H1 (cell line): ENCODE measurements at regions not wholly inside any gene's neighbourhood (a gene's known extent, or its start where the extent isn't known, plus 50 kb on each side); places are given as distances from the start of the nearest gene placed in this dataset.

Experiments used
- CTCF ChIA-PET: fragments of 300-600 bp; sonication (Branson Sonifier 250); formaldehyde crosslinking; loops from one replicate; lab custom pipeline; 2021; ENCODE audit not compliant: partially characterized antibody; lab: Charles Lee
- POLR2A ChIA-PET: fragments of 300-600 bp; sonication (Branson Sonifier 250); formaldehyde crosslinking; loops from one replicate; lab custom pipeline; 2021; ENCODE audit warnings: inconsistent platforms; ENCODE audit not compliant: partially characterized antibody; lab: Charles Lee
- DNase-seq, 2 experiments: peaks; one replicate each; pipeline versions ENCODE4 v3.0.0 to v3.0.0-alpha.2; 2010 to 2022; ENCODE audit warnings: low spot score in 2 of 2, low read depth in 1 of 2, mixed read lengths in 1 of 2
- FAIRE-seq: peaks from 2 replicates; lab custom pipeline; 2011; peaks lifted over from hg19 to GRCh38; lab: Jason Lieb, UNC
- H2AFZ ChIP-seq: 2 replicates; pipeline ENCODE4 v1.8.1; 2012; ENCODE audit warnings: low read length, inconsistent platforms
- H2AK5ac ChIP-seq: 2 replicates; pipeline ENCODE4 v1.6.1; 2013; ENCODE audit warnings: low read depth, low read length
- H2BK120ac ChIP-seq: replicated peaks from 2 replicates; pipeline ENCODE3; 2013; ENCODE audit warnings: low read depth, low read length, inconsistent platforms
- H2BK12ac ChIP-seq: 2 replicates; pipeline ENCODE4 v1.6.1; 2013; ENCODE audit warnings: low read depth, low read length
- H2BK15ac ChIP-seq: 2 replicates; pipeline ENCODE4 v1.6.1; 2013; ENCODE audit warnings: low read length
- H2BK20ac ChIP-seq: 2 replicates; pipeline ENCODE4 v1.6.1; 2013; ENCODE audit warnings: low read length
- H2BK5ac ChIP-seq: 2 replicates; pipeline ENCODE4 v1.6.1; 2013; ENCODE audit warnings: low read depth, low read length
- H3K14ac ChIP-seq: 2 replicates; pipeline ENCODE4 v1.6.1; 2013; ENCODE audit warnings: inconsistent platforms; ENCODE audit not compliant: insufficient read length
- H3K18ac ChIP-seq: 2 replicates; pipeline ENCODE4 v1.6.1; 2013; ENCODE audit warnings: low read length; ENCODE audit errors: extremely low read depth
- H3K23ac ChIP-seq: 2 replicates; pipeline ENCODE4 v1.6.1; 2013; ENCODE audit warnings: inconsistent platforms; ENCODE audit not compliant: insufficient read length
- H3K23me2 ChIP-seq: 2 replicates; pipeline ENCODE4 v1.6.1; 2013; ENCODE audit warnings: low read depth, low read length
- H3K27ac ChIP-seq: 2 replicates; pipeline ENCODE4 v1.6.1; 2011; ENCODE audit warnings: low read depth, low read length, inconsistent platforms
- H3K27me3 ChIP-seq, 4 experiments: replicated peaks in 1 of 4; 1 replicate in 1 of 4; 2 replicates in 3 of 4; pipeline versions ENCODE4 v1.6.1 to v1.8.1; 2011 to 2013; ENCODE audit warnings: low read length in 3 of 4, mild to moderate bottlenecking in 3 of 4, inconsistent platforms in 2 of 4, mixed read lengths in 2 of 4, moderate library complexity in 1 of 4; ENCODE audit not compliant: control insufficient read depth in 3 of 4, insufficient read depth in 3 of 4; ENCODE audit errors: extremely low read depth in 1 of 4
- H3K36me3 ChIP-seq, 4 experiments: 2 replicates each; pipeline versions ENCODE4 v1.6.1 to v1.8.1; 2011 to 2013; ENCODE audit warnings: mild to moderate bottlenecking in 4 of 4, low read length in 3 of 4, moderate library complexity in 2 of 4, control low read depth in 1 of 4, inconsistent platforms in 1 of 4; ENCODE audit not compliant: insufficient read depth in 4 of 4, control insufficient read depth in 2 of 4
- H3K4ac ChIP-seq: replicated peaks from 2 replicates; pipeline ENCODE3; 2013; ENCODE audit warnings: low read length, low read depth, mixed read lengths, inconsistent platforms; ENCODE audit not compliant: insufficient read length
- H3K4me1 ChIP-seq, 4 experiments: replicated peaks in 1 of 4; 1 replicate in 1 of 4; 2 replicates in 3 of 4; pipeline versions ENCODE4 v1.6.1 to v1.8.1; 2011 to 2013; ENCODE audit warnings: low read length in 3 of 4, inconsistent platforms in 2 of 4, mixed read lengths in 1 of 4; ENCODE audit not compliant: insufficient read depth in 4 of 4, control insufficient read depth in 3 of 4
- H3K4me2 ChIP-seq, 2 experiments: 2 replicates each; pipeline versions ENCODE4 v1.6.1 to v1.8.1; 2011 to 2013; ENCODE audit warnings: low read depth in 2 of 2, low read length in 2 of 2, control low read depth in 1 of 2, inconsistent platforms in 1 of 2, mild to moderate bottlenecking in 1 of 2; ENCODE audit not compliant: insufficient read depth in 1 of 2
- H3K4me3 ChIP-seq, 4 experiments: fragments of 200-600, 300-600 bp in 1 of 4; sonication (generic), shearing (Covaris generic), sonication (Bioruptor Twin) in 1 of 4; 2 replicates each; pipeline versions ENCODE4 v1.5.1 to v1.8.1; 2011 to 2016; ENCODE audit warnings: low read length in 4 of 4, low read depth in 3 of 4, control low read depth in 2 of 4, inconsistent platforms in 2 of 4, mild to moderate bottlenecking in 2 of 4, mixed read lengths in 1 of 4, moderate library complexity in 1 of 4; ENCODE audit not compliant: insufficient read depth in 2 of 4; ENCODE audit errors: extremely low read depth in 1 of 4
- H3K56ac ChIP-seq: replicated peaks from 2 replicates; pipeline ENCODE3; 2013; ENCODE audit warnings: low read depth, mild to moderate bottlenecking, mixed read lengths, low read length, inconsistent platforms; ENCODE audit not compliant: insufficient read length
- H3K79me1 ChIP-seq: 2 replicates; pipeline ENCODE4 v1.6.1; 2013; ENCODE audit warnings: low read depth, low read length, control low read depth
- H3K79me2 ChIP-seq, 2 experiments: 2 replicates each; pipeline versions ENCODE4 v1.6.1 to v1.8.1; 2012 to 2013; ENCODE audit warnings: low read length in 2 of 2, mild to moderate bottlenecking in 2 of 2, inconsistent platforms in 1 of 2; ENCODE audit not compliant: insufficient read depth in 2 of 2, control insufficient read depth in 1 of 2
- H3K9ac ChIP-seq, 4 experiments: replicated peaks in 1 of 4; 1 replicate in 1 of 4; 2 replicates in 3 of 4; pipeline versions ENCODE4 v1.6.1 to v1.8.1; 2011 to 2013; ENCODE audit warnings: low read depth in 3 of 4, low read length in 3 of 4, control low read depth in 2 of 4, mild to moderate bottlenecking in 2 of 4, moderate library complexity in 2 of 4, inconsistent platforms in 1 of 4; ENCODE audit errors: extremely low read depth in 1 of 4
- H3K9me3 ChIP-seq, 2 experiments: 2 replicates each; pipeline versions ENCODE4 v1.6.1 to v1.8.1; 2012 to 2013; ENCODE audit warnings: mild to moderate bottlenecking in 2 of 2, moderate library complexity in 2 of 2, control low read depth in 1 of 2, inconsistent platforms in 1 of 2, low read depth in 1 of 2, low read length in 1 of 2, mixed read lengths in 1 of 2; ENCODE audit not compliant: insufficient read depth in 2 of 2
- H4K20me1 ChIP-seq, 2 experiments: replicated peaks in 1 of 2; 2 replicates each; pipeline versions ENCODE3 to v1.8.1; 2011 to 2013; ENCODE audit warnings: inconsistent platforms in 2 of 2, low read length in 2 of 2, mild to moderate bottlenecking in 1 of 2; ENCODE audit not compliant: insufficient read depth in 2 of 2, control insufficient read depth in 1 of 2
- H4K5ac ChIP-seq: 2 replicates; pipeline ENCODE4 v1.6.1; 2013; ENCODE audit warnings: low read length, low read depth, mixed read lengths, inconsistent platforms; ENCODE audit not compliant: insufficient read length
- H4K8ac ChIP-seq: 2 replicates; pipeline ENCODE4 v1.8.0; 2013; ENCODE audit warnings: mild to moderate bottlenecking, moderate library complexity, low read length, inconsistent platforms; ENCODE audit not compliant: insufficient read depth; ENCODE audit errors: extremely low read depth
- H4K91ac ChIP-seq: replicated peaks from 2 replicates; pipeline ENCODE3; 2013; ENCODE audit warnings: low read length, mixed read lengths, inconsistent platforms; ENCODE audit not compliant: insufficient read length
- ATF2 ChIP-seq: IDR thresholded peaks from 2 replicates; pipeline ENCODE4 v1.6.1; 2012; ENCODE audit warnings: low read length, inconsistent platforms
- CBX8 ChIP-seq: fragments of 300-800, 300-1000 bp; sonication (generic); IDR thresholded peaks from 2 replicates; pipeline ENCODE4 v1.7.1; 2016; ENCODE audit warnings: low read depth, low read length, borderline replicate concordance
- CEBPB ChIP-seq: IDR thresholded peaks from 2 replicates; pipeline ENCODE4 v1.6.1; 2012; ENCODE audit warnings: low read depth, low read length
- CHD2 ChIP-seq: IDR thresholded peaks from 2 replicates; pipeline ENCODE4 v1.6.1; 2012; ENCODE audit warnings: low read length, improper control_type of control experiment
- EP300 ChIP-seq, 2 experiments: IDR thresholded peaks; 1 replicate in 1 of 2; 2 replicates in 1 of 2; pipeline ENCODE4 v1.6.1; 2011 to 2012; ENCODE audit warnings: low read depth in 2 of 2, low read length in 2 of 2, mild to moderate bottlenecking in 2 of 2, borderline replicate concordance in 1 of 2, inconsistent platforms in 1 of 2, moderate library complexity in 1 of 2
- FOSL1 ChIP-seq: IDR thresholded peaks from 2 replicates; pipeline ENCODE4 v1.6.1; 2011; ENCODE audit warnings: mild to moderate bottlenecking, low read depth, low read length, moderate library complexity; ENCODE audit not compliant: insufficient read depth
- GTF2F1 ChIP-seq: IDR thresholded peaks from 2 replicates; pipeline ENCODE4 v1.6.1; 2012; ENCODE audit warnings: low read depth, low read length, improper control_type of control experiment, borderline replicate concordance
- HDAC6 ChIP-seq: IDR thresholded peaks from one replicate; pipeline ENCODE4 v1.7.1; 2012; ENCODE audit warnings: low read depth, mild to moderate bottlenecking, inconsistent platforms, low read length, moderate library complexity
- NANOG ChIP-seq: IDR thresholded peaks from 2 replicates; pipeline ENCODE4 v1.6.1; 2011; ENCODE audit warnings: low read length, low read depth, mild to moderate bottlenecking, inconsistent platforms; ENCODE audit not compliant: insufficient read depth, poor library complexity, severe bottlenecking
- TEAD4 ChIP-seq: IDR thresholded peaks from 2 replicates; pipeline ENCODE4 v1.6.1; 2012; ENCODE audit warnings: low read depth, low read length, inconsistent platforms, mixed read lengths
- YY1 ChIP-seq: IDR thresholded peaks from 2 replicates; pipeline ENCODE4 v1.6.1; 2011; ENCODE audit warnings: low read depth, mild to moderate bottlenecking, low read length
- WGBS, 2 experiments: shearing (Covaris generic) in 1 of 2; methylation state at CpG; one replicate each; pipeline versions ENCODE4 v1.1.6 to v1.1.7; 2013 to 2015; ENCODE audit warnings: low lambda C conversion rate in 2 of 2, mixed read lengths in 2 of 2, inconsistent platforms in 1 of 2, low coverage in 1 of 2, missing lambda C conversion rate in 1 of 2; ENCODE audit not compliant: insufficient replicate concordance in 2 of 2, insufficient coverage in 1 of 2, insufficient read length in 1 of 2; ENCODE audit errors: extremely low coverage in 1 of 2, missing lambda C conversion rate in 1 of 2; 5-methylcytosine and 5-hydroxymethylcytosine counted together

DNA sequence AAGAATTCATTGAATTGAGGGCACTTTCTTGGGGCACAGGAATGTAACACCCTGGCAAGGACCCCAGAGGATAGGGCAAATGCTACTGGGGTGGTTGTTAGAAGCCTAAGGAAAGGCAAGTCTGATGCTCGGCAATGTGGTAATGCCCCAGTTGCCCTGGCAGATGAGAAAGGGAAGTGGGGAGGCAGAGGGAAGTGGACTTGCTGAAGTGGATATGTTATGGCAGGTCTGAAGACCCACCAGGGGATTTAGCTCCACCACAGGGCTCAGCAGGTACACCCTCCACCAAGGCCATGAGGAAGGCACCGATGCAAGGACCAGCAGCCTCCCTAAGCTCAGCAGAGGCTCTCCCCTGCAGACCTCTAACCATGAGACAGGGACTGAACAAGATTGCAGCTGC is 184.8 kb downstream of the IRX5 start:
- DNase-seq: no peak
- no peak for FAIRE-seq
- H3K79me1 ChIP-seq: no peaks in the 10 kb centered on the region
- WGBS, 2 experiments: 89% methylated on average over 2 of the region's 2 CpGs; no CpG with 5 or more reads in 1 of the 2 experiments
- H3K23me2 ChIP-seq: no peaks in the 10 kb centered on the region
- ChIA-PET CTCF (interaction anchor here (1.2 kb wide), 1 partner anchor 86 kb away, joined by 3 read pairs; no protein-coding TSS in a partner anchor), POLR2A (interaction anchor here (1.5 kb wide), 1 partner anchor 13 kb away, joined by 4 read pairs; no protein-coding TSS in a partner anchor)
- H2AFZ ChIP-seq: no peak overlapping the region
- no peaks in the 10 kb centered on the region for H3K4me1 ChIP-seq
- no peak overlapping the region for H2BK12ac ChIP-seq
- no peaks in the 10 kb centered on the region for H3K27me3 ChIP-seq
- no peak overlapping the region for H2BK5ac ChIP-seq
- H4K20me1 ChIP-seq: no peaks in the 10 kb centered on the region
- H3K9ac ChIP-seq: no peak overlapping the region
- no peak overlapping the region for H3K4me3 ChIP-seq
- no peaks in the 10 kb centered on the region for H3K79me2 ChIP-seq
- no peaks in the 10 kb centered on the region for H3K9me3 ChIP-seq
- H3K36me3 ChIP-seq: no peaks in the 10 kb centered on the region
- no peak overlapping the region for H3K56ac ChIP-seq
- H2BK15ac ChIP-seq: no peak overlapping the region
- H4K5ac ChIP-seq: no peak overlapping the region
- no peak overlapping the region for H3K4me2 ChIP-seq
- H4K91ac ChIP-seq: no peak overlapping the region
- no peak overlapping the region for H3K14ac ChIP-seq
- no peak overlapping the region for H3K27ac ChIP-seq
- no peak for TF ChIP-seq ATF2
- no peak for TF ChIP-seq NANOG
- no peak for TF ChIP-seq GTF2F1
- TF ChIP-seq HDAC6: no peak
- no peak for TF ChIP-seq CHD2
- TF ChIP-seq CBX8: no peak
- TF ChIP-seq CEBPB: no peak
- TF ChIP-seq YY1: no peak
- TF ChIP-seq FOSL1: no peak
- no peak for TF ChIP-seq TEAD4
- no peak for TF ChIP-seq EP300 (IDR thresholded peaks at IDR 0.05; ENCODE audit: borderline replicate concordance in 1 of 2, low read depth in 2 of 2, low read length in 2 of 2)
- no peak overlapping the region for H3K4ac ChIP-seq
- H2BK20ac ChIP-seq: no peak overlapping the region
- no peak overlapping the region for H2BK120ac ChIP-seq
- no peak overlapping the region for H4K8ac ChIP-seq
- H2AK5ac ChIP-seq: no peak overlapping the region
- no peak overlapping the region for H3K18ac ChIP-seq
- no peak overlapping the region for H3K23ac ChIP-seq
